ENCODE measurements at regions not wholly inside any gene's neighbourhood (a gene's known extent, or its start where the extent isn't known, plus 50 kb on each side); places are given as distances from the start of the nearest gene placed in this dataset.

- TF ChIP-seq POLR2A (IDR thresholded peaks at IDR 0.05) (no peak), CTCF (IDR thresholded peaks at IDR 0.05) (no peak)
Observed at GRCh38 chr6:146984251-146984924, 219.8 kb upstream of the STXBP5 start.
